HK-2 (cell line): ENCODE measurements at regions not wholly inside any gene's neighbourhood (a gene's known extent, or its start where the extent isn't known, plus 50 kb on each side); places are given as distances from the start of the nearest gene placed in this dataset.
"Not testable (repeated sequence)": the region's sequence is repeated elsewhere in the genome, so short reads cannot be mapped to it uniquely, and the experiment has no call there.

Experiments
- DNase-seq: peaks from one replicate; pipeline ENCODE4 v3.0.0-alpha.2; 2018; ENCODE audit not compliant: unreplicated experiment

GRCh38 chr7:12884856-12885440 lies 197.5 kb downstream of the ARL4A start:
- no peak for DNase-seq

- DNase-seq, result no peak
Observed at GRCh38 chr7:12888717-12889116, 201.3 kb downstream of the ARL4A start.

GRCh38 chr7:12889391-12889790 lies 202.0 kb downstream of the ARL4A start:
- DNase-seq, result no peak

GRCh38 chr7:12890586-12890985 lies 203.2 kb downstream of the ARL4A start:
- no peak for DNase-seq

GRCh38 chr7:12893292-12893691 lies 205.9 kb downstream of the ARL4A start:
- no peak for DNase-seq

GRCh38 chr7:12895296-12895695 lies 207.9 kb downstream of the ARL4A start:
- DNase-seq, result no peak

GRCh38 chr7:12896316-12896715 lies 208.9 kb downstream of the ARL4A start:
- DNase-seq, result no peak

GRCh38 chr7:12898004-12898403 lies 210.6 kb downstream of the ARL4A start:
- no peak for DNase-seq

GRCh38 chr7:12898620-12899019 lies 211.2 kb downstream of the ARL4A start:
- no peak for DNase-seq

- no peak for DNase-seq
Observed at GRCh38 chr7:12905671-12906070, 218.2 kb downstream of the ARL4A start.

GRCh38 chr7:12907774-12908173 lies 220.3 kb downstream of the ARL4A start:
- DNase-seq, result no peak

- DNase-seq, result no peak
Observed at GRCh38 chr7:12909483-12909882, 222.1 kb downstream of the ARL4A start.

- no peak for DNase-seq
Observed at GRCh38 chr7:12911053-12911452, 223.6 kb downstream of the ARL4A start.

GRCh38 chr7:12913002-12913401 lies 225.6 kb downstream of the ARL4A start:
- DNase-seq, result no peak

GRCh38 chr7:12917801-12918200 lies 230.4 kb downstream of the ARL4A start:
- DNase-seq, result no peak

- DNase-seq, result no peak
Observed at GRCh38 chr7:12921751-12922345, 234.4 kb downstream of the ARL4A start.

GRCh38 chr7:12923971-12924370 lies 236.5 kb downstream of the ARL4A start:
- DNase-seq, result no peak

- no peak for DNase-seq
Observed at GRCh38 chr7:12926206-12926605, 238.8 kb downstream of the ARL4A start.

- no peak for DNase-seq
Observed at GRCh38 chr7:12927635-12928434, 240.4 kb downstream of the ARL4A start.

GRCh38 chr7:12929476-12930140 lies 242.2 kb downstream of the ARL4A start:
- DNase-seq, result no peak

GRCh38 chr7:12930534-12930933 lies 243.1 kb downstream of the ARL4A start:
- no peak for DNase-seq

GRCh38 chr7:12931465-12931864 lies 244.0 kb downstream of the ARL4A start:
- not testable (repeated sequence) for DNase-seq

GRCh38 chr7:12939694-12940093 lies 252.3 kb downstream of the ARL4A start:
- no peak for DNase-seq
